ENCODE measurements at regions not wholly inside any gene's neighbourhood (a gene's known extent, or its start where the extent isn't known, plus 50 kb on each side); places are given as distances from the start of the nearest gene placed in this dataset.

DNA sequence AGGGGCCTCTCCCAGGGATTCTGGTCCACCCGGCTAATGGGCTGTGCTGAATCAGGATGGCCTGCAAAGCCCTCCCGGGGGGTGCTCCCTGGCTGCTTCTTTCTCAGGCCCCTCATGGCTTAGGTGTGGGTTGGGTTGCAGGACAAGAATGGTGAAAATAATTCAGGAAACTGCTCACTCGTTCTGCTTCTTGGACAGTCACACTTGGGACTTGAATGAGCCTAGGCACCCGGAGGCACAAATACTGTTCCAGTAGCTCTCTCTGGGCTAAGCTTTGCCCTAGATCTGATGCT, 83.2 kb downstream of the TRIM29 start:
- intact Hi-C loops (cut with micrococcal nuclease) = no loop called here
- H3K27me3 Mint-ChIP-seq = peaks cover 18 to 20% of the 10 kb centered on the region in 2 donors
- H3K4me3 Mint-ChIP-seq = no peak overlapping the region
- H3K4me3 ChIP-seq (ENCODE audit: low read length in 2 of 2) = no peak overlapping the region
- no peak overlapping the region for H3K27ac Mint-ChIP-seq
- no peak for DNase-seq
- ChIA-PET POLR2A (ENCODE audit: partially characterized antibody) (no interaction called here), CTCF (ENCODE audit: partially characterized antibody) (no interaction called here)
- no peaks in the 10 kb centered on the region for H3K27me3 ChIP-seq (ENCODE audit: insufficient read depth, low read length)
- H3K36me3 Mint-ChIP-seq = no peaks in the 10 kb centered on the region
- H3K36me3 ChIP-seq (ENCODE audit: insufficient read depth, low read length) = no peaks in the 10 kb centered on the region
- H3K9me3 ChIP-seq (ENCODE audit: control insufficient read depth in 1 of 2, low read length in 2 of 2) = no peaks in the 10 kb centered on the region
- H3K4me1 Mint-ChIP-seq = no peaks in the 10 kb centered on the region
- peaks cover 0 to 3% (median 0%) of the 10 kb centered on the region in 8 donors for H3K9me3 Mint-ChIP-seq
- no peak overlapping the region for H3K27ac ChIP-seq (ENCODE audit: low read depth, low read length)
- H3K4me1 ChIP-seq (ENCODE audit: insufficient read depth, low read length) = no peaks in the 10 kb centered on the region

DNA sequence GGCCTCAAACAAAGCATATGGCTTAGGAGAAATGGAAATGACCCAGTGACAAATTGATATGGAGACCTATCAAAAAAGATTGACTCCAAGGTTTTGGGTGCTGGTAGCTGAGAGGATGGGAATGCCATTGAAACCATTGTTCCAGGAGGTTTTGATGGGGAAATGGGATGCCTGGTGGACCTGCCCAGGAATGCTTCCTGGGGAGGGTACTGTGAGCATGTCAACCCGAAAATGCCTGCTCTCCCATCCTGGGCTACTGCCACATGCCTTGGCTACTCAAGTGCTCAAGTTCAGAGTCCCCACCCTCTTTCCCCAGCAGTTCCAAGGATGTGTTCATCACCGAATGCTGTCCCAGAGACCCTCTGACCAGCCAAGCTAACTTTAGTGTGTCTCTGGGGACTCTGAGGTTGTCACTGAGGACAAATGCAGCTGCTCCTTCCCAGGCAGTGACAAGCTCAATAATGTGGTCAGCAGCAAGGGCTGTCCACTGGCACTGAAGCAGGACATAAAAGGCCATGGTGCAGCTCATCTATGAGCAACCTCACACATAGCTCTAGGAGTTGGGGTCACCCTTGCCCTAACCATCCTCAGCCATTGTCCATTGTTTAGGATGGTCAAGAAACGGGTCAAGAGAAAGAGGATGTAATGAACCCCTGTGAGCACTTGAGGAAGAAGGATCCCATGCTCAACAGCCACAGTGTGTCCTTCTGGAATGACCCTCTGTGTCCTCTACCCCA, 83.7 kb downstream of the TRIM29 start:
- Histone ChIP-seq H3K36me3 (ENCODE audit: insufficient read depth, low read length) (no peaks in the 10 kb centered on the region), H3K4me3 (ENCODE audit: low read length in 2 of 2) (no peak overlapping the region), H3K27me3 (ENCODE audit: insufficient read depth, low read length) (no peaks in the 10 kb centered on the region), H3K4me1 (ENCODE audit: insufficient read depth, low read length) (no peaks in the 10 kb centered on the region), H3K9me3 (ENCODE audit: control insufficient read depth in 1 of 2, low read length in 2 of 2) (no peaks in the 10 kb centered on the region), H3K27ac (ENCODE audit: low read depth, low read length) (no peak overlapping the region)
- DNase-seq = no peak
- Mint-ChIP-seq H3K4me1 (no peaks in the 10 kb centered on the region), H3K27ac (no peak overlapping the region), H3K27me3 (peaks cover 18 to 20% of the 10 kb centered on the region in 2 donors), H3K4me3 (no peak overlapping the region), H3K9me3 (peaks cover 0 to 3% (median 0%) of the 10 kb centered on the region in 8 donors), H3K36me3 (no peaks in the 10 kb centered on the region)
- intact Hi-C loops (cut with micrococcal nuclease) = no loop called here
- ChIA-PET POLR2A (ENCODE audit: partially characterized antibody) (no interaction called here), CTCF (ENCODE audit: partially characterized antibody) (no interaction called here)

DNA sequence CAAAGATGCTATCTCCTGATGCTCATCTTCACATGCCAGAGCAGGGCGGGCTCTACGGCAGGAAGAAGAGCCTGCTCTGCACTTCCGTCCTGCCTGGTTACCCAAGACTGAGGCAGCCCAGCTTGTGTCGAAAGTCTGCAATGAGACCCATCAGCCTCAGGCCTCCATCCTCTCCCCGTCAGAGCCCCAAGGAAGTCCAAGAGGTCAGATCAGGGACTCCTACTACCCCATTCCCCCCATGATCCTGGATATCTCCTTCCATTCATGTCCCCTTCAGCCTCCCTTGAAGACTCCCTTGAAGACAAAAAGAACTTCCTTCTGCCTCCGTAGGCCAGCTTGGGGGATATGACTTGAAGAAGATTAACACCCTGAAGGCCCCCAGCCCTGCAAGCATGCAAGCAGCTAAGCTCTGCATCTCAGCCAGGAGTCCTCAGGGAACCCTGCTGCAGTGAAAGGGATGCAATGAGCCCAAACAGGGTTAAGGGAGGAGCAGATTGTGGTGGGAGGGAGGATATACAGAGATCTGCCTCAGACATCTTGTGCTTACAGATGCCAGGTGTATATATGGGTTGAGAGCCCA, 85.6 kb downstream of the TRIM29 start:
- Histone ChIP-seq H3K9me3 (ENCODE audit: control insufficient read depth in 1 of 2, low read length in 2 of 2) (no peaks in the 10 kb centered on the region), H3K27ac (ENCODE audit: low read depth, low read length) (no peak overlapping the region), H3K4me1 (ENCODE audit: insufficient read depth, low read length) (no peaks in the 10 kb centered on the region), H3K27me3 (ENCODE audit: insufficient read depth, low read length) (no peaks in the 10 kb centered on the region), H3K4me3 (ENCODE audit: low read length in 2 of 2) (no peak overlapping the region), H3K36me3 (ENCODE audit: insufficient read depth, low read length) (no peaks in the 10 kb centered on the region)
- H3K36me3 Mint-ChIP-seq = peaks cover 0 to 2% of the 10 kb centered on the region in 2 donors
- no peak for DNase-seq
- H3K9me3 Mint-ChIP-seq = peaks cover 0 to 12% (median 8%) of the 10 kb centered on the region in 8 donors
- H3K27ac Mint-ChIP-seq = no peak overlapping the region
- intact Hi-C loops (cut with micrococcal nuclease) = no loop called here
- no peak overlapping the region for H3K4me3 Mint-ChIP-seq
- ChIA-PET CTCF (ENCODE audit: partially characterized antibody) (no interaction called here), POLR2A (ENCODE audit: partially characterized antibody) (no interaction called here)
- H3K27me3 Mint-ChIP-seq = peaks cover 14 to 16% of the 10 kb centered on the region in 2 donors
- H3K4me1 Mint-ChIP-seq = no peaks in the 10 kb centered on the region

DNA sequence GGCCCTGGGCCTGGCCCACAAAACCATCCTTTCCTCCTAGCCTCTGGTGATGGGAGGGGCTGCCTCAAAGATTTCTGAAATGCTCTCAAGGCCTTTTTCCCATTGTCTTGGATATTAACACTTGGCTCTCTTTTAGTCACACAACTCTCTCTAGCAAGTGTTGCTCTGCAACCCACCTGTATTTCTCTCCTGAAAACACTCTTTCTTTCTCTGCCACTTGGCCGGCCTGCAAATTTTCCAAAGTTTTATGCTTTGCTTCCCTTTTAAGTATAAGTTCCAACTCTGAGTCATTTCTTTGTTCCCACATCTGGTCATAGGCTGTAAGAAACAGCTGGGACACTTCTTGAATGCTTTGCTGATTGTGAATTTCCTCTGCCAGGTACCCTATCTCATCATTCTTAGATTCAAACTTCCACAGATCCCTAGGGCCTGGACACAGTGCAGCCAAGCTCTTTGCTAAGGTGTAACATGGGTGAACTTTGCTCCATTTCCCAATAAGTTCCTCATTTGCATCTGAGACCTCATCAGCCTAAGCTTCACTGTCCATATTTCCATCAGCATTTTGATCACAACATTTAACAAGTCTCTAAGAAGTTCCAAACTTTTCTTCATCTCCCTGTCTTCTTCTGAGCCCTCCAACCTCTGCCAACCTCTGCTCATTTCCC, 93.8 kb downstream of the TRIM29 start:
- Mint-ChIP-seq H3K4me1 (no peaks in the 10 kb centered on the region), H3K27ac (no peak overlapping the region), H3K36me3 (peaks cover 0 to 5% of the 10 kb centered on the region in 2 donors), H3K27me3 (peaks cover 17 to 20% of the 10 kb centered on the region in 2 donors), H3K4me3 (peak overlapping the region in 1 of 8 donors; percentile 7), H3K9me3 (peaks cover 0 to 29% (median 19%) of the 10 kb centered on the region in 8 donors)
- Histone ChIP-seq H3K9me3 (ENCODE audit: control insufficient read depth in 1 of 2, low read length in 2 of 2) (no peaks in the 10 kb centered on the region), H3K27me3 (ENCODE audit: insufficient read depth, low read length) (peaks cover 5% of the 10 kb centered on the region), H3K27ac (ENCODE audit: low read depth, low read length) (no peak overlapping the region), H3K4me3 (ENCODE audit: low read length in 2 of 2) (no peak overlapping the region), H3K36me3 (ENCODE audit: insufficient read depth, low read length) (no peaks in the 10 kb centered on the region), H3K4me1 (ENCODE audit: insufficient read depth, low read length) (no peaks in the 10 kb centered on the region)
- intact Hi-C loops (cut with micrococcal nuclease) = no loop called here
- no peak for DNase-seq
- POLR2A ChIA-PET (ENCODE audit: partially characterized antibody) = no interaction called here
- CTCF ChIA-PET (ENCODE audit: partially characterized antibody) = no interaction called here

DNA sequence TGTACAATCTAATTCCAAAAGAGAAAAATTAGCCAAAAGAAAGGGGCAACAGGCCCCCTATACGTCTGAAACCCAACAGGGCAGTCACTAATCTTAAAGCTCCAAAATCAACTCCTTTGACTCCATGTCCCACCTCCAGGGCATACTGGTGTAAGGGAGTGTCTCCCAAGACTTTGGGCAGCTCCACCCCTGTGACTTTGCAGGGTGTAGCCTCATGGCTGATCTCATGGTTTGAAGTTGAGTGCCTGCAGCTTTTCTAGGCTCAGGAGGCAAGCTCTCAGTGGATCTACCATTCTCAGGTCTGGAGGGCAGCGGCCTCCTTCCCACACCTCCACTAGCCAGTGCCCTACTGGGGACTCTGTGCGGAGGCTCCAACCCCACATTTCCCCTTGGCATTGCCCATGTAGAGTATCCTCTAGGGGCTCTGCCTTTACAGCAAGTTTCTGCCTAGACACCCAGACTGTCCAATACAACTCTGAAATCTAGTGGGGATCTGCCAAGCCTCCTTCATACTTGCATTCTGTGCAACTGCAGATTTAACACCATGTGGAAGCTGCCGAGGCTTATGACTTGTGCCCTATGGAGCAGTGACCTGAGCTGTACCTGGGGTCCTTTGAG, 94.5 kb downstream of the TRIM29 start:
- CTCF ChIA-PET (ENCODE audit: partially characterized antibody) = no interaction called here
- no peak overlapping the region for H3K4me3 Mint-ChIP-seq
- peaks cover 17 to 21% of the 10 kb centered on the region in 2 donors for H3K27me3 Mint-ChIP-seq

DNA sequence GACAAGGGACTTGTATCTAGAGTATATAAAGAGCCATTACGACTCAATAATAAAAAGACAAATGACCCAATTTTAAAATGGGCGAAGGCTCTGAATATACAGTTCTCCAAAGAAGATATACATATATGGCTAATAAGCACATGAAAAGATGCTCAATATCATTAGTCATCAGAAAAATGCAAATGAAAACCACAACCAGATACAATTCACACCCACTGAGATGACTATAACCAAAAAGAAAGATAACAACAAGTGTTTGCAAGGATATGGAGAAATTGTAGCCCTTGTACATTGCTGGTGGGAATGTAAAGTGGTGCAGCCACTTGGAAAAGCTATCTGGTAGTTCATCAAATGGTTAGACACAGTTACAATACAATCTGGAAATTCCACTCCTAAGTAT, 96.3 kb downstream of the TRIM29 start:
- H3K4me3 ChIP-seq (ENCODE audit: low read length in 2 of 2) = no peak overlapping the region
- H3K36me3 Mint-ChIP-seq = peaks cover 0 to 1% of the 10 kb centered on the region in 2 donors
- H3K4me1 ChIP-seq (ENCODE audit: insufficient read depth, low read length) = no peaks in the 10 kb centered on the region
- peaks cover 0 to 18% (median 8%) of the 10 kb centered on the region in 8 donors for H3K9me3 Mint-ChIP-seq
- H3K27me3 ChIP-seq (ENCODE audit: insufficient read depth, low read length) = peaks cover 5% of the 10 kb centered on the region
- ChIA-PET CTCF (ENCODE audit: partially characterized antibody) (no interaction called here), POLR2A (ENCODE audit: partially characterized antibody) (no interaction called here)
- H3K27me3 Mint-ChIP-seq = peaks cover 19 to 22% of the 10 kb centered on the region in 2 donors
- H3K4me3 Mint-ChIP-seq = no peak overlapping the region
- H3K36me3 ChIP-seq (ENCODE audit: insufficient read depth, low read length) = no peaks in the 10 kb centered on the region
- no peak overlapping the region for H3K27ac Mint-ChIP-seq
- no peak overlapping the region for H3K27ac ChIP-seq (ENCODE audit: low read depth, low read length)
- DNase-seq = no peak
- intact Hi-C loops (cut with micrococcal nuclease) = no loop called here
- no peaks in the 10 kb centered on the region for H3K9me3 ChIP-seq (ENCODE audit: control insufficient read depth in 1 of 2, low read length in 2 of 2)
- no peaks in the 10 kb centered on the region for H3K4me1 Mint-ChIP-seq

More for the DNA sequence above, 94.5 kb downstream of the TRIM29 start:
- Histone ChIP-seq H3K9me3 (ENCODE audit: control insufficient read depth in 1 of 2, low read length in 2 of 2) (no peaks in the 10 kb centered on the region), H3K4me1 (ENCODE audit: insufficient read depth, low read length) (no peaks in the 10 kb centered on the region), H3K36me3 (ENCODE audit: insufficient read depth, low read length) (no peaks in the 10 kb centered on the region), H3K4me3 (ENCODE audit: low read length in 2 of 2) (no peak overlapping the region), H3K27me3 (ENCODE audit: insufficient read depth, low read length) (peaks cover 5% of the 10 kb centered on the region), H3K27ac (ENCODE audit: low read depth, low read length) (no peak overlapping the region)
- POLR2A ChIA-PET (ENCODE audit: partially characterized antibody) = no interaction called here
- Mint-ChIP-seq H3K4me1 (no peaks in the 10 kb centered on the region), H3K27ac (no peak overlapping the region), H3K36me3 (peaks cover 0 to 5% of the 10 kb centered on the region in 2 donors), H3K9me3 (peaks cover 0 to 29% (median 19%) of the 10 kb centered on the region in 8 donors)
- intact Hi-C loops (cut with micrococcal nuclease) = no loop called here
- DNase-seq = no peak

DNA sequence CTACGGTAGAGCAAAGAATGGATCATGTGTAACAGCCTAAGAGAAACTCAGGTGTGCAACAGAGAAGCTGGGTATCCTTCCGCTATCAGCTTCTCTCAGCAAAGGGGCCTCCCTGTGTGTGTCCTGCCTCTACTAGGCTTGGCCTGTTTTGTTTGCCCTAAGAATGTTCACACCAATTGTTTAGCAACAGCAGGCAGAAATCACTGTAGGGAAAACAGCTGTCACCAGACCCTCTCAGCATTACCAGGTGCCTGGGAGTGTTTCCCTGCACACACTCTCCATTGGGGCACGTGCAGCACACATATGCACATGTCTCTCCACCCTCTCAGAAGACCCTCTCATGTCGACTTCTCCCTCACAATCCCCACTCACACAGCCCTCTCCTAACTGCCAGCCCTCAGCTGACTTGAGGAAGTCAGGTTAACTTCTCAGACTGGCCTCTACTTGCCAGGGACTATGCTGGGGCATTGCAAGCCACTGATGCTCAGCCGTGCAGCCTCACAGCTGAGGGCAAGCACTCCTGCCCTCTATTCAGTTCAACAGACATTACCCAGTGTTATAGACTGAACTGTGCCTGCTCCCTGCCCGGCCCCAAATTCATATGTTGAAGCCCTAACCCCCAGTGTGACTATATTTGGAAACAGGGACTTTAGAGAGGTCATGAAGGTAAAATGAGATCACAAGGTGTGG, 97.6 kb downstream of the TRIM29 start:
- peaks cover 18 to 19% of the 10 kb centered on the region in 2 donors for H3K27me3 Mint-ChIP-seq
- POLR2A ChIA-PET (ENCODE audit: partially characterized antibody) = no interaction called here
- intact Hi-C loops (cut with micrococcal nuclease) = no loop called here
- CTCF ChIA-PET (ENCODE audit: partially characterized antibody) = no interaction called here
- no peaks in the 10 kb centered on the region for H3K9me3 ChIP-seq (ENCODE audit: control insufficient read depth in 1 of 2, low read length in 2 of 2)
- no peaks in the 10 kb centered on the region for H3K4me1 Mint-ChIP-seq
- H3K9me3 Mint-ChIP-seq = peaks cover 0 to 9% (median under 1%) of the 10 kb centered on the region in 8 donors
- H3K36me3 Mint-ChIP-seq = no peaks in the 10 kb centered on the region
- H3K27ac ChIP-seq (ENCODE audit: low read depth, low read length) = no peak overlapping the region
- DNase-seq = no peak
- H3K4me1 ChIP-seq (ENCODE audit: insufficient read depth, low read length) = no peaks in the 10 kb centered on the region
- H3K36me3 ChIP-seq (ENCODE audit: insufficient read depth, low read length) = no peaks in the 10 kb centered on the region
- H3K4me3 Mint-ChIP-seq = no peak overlapping the region
- no peak overlapping the region for H3K4me3 ChIP-seq (ENCODE audit: low read length in 2 of 2)
- no peak overlapping the region for H3K27ac Mint-ChIP-seq
- peaks cover 5% of the 10 kb centered on the region for H3K27me3 ChIP-seq (ENCODE audit: insufficient read depth, low read length)
